ENCODE measurements at regions not wholly inside any gene's neighbourhood (a gene's known extent, or its start where the extent isn't known, plus 50 kb on each side); places are given as distances from the start of the nearest gene placed in this dataset.

GRCh38 chr1:182003953-182004586, 57.4 kb downstream of the ZNF648 start:
- Mint-ChIP-seq H3K27ac (ENCODE audit: low read depth) (no peak overlapping the region), H3K4me3 (no peak overlapping the region), H3K9me3 (peaks cover 11% of the 10 kb centered on the region), H3K4me1 (no peaks in the 10 kb centered on the region), H3K36me3 (ENCODE audit: insufficient read depth) (no peaks in the 10 kb centered on the region), H3K27me3 (peaks cover 57% of the 10 kb centered on the region)
- ATAC-seq (replicated peaks; ENCODE audit: extremely low read depth, poor library complexity, severe bottlenecking), result no peak
- no peak for DNase-seq (ENCODE audit: low spot score in 2 of 2)

- Mint-ChIP-seq H3K27ac (ENCODE audit: low read depth) (no peak overlapping the region), H3K9me3 (peaks cover 11% of the 10 kb centered on the region), H3K36me3 (ENCODE audit: insufficient read depth) (no peaks in the 10 kb centered on the region), H3K27me3 (peaks cover 57% of the 10 kb centered on the region), H3K4me3 (no peak overlapping the region), H3K4me1 (no peaks in the 10 kb centered on the region)
- DNase-seq (ENCODE audit: low spot score in 2 of 2) (no peak), ATAC-seq (replicated peaks; ENCODE audit: extremely low read depth, poor library complexity, severe bottlenecking) (no peak)
Measured at GRCh38 chr1:182003025-182003725, 58.3 kb downstream of the ZNF648 start.

- peaks cover 57% of the 10 kb centered on the region for H3K27me3 Mint-ChIP-seq
- H3K9me3 Mint-ChIP-seq, result peaks cover 11% of the 10 kb centered on the region
Measured at GRCh38 chr1:182002570-182002969, 58.9 kb downstream of the ZNF648 start.

GRCh38 chr1:181998858-181999257, 62.7 kb downstream of the ZNF648 start:
- Mint-ChIP-seq H3K4me1 (no peaks in the 10 kb centered on the region), H3K27ac (ENCODE audit: low read depth) (no peak overlapping the region), H3K27me3 (peaks cover 49% of the 10 kb centered on the region), H3K9me3 (no peaks in the 10 kb centered on the region), H3K36me3 (ENCODE audit: insufficient read depth) (no peaks in the 10 kb centered on the region), H3K4me3 (no peak overlapping the region)
- DNase-seq (ENCODE audit: low spot score in 2 of 2), result no peak
- ATAC-seq (replicated peaks; ENCODE audit: extremely low read depth, poor library complexity, severe bottlenecking), result no peak

More at GRCh38 chr1:182002570-182002969, 58.9 kb downstream of the ZNF648 start:
- no peaks in the 10 kb centered on the region for H3K36me3 Mint-ChIP-seq (ENCODE audit: insufficient read depth)
- ATAC-seq (replicated peaks; ENCODE audit: extremely low read depth, poor library complexity, severe bottlenecking) (no peak), DNase-seq (ENCODE audit: low spot score in 2 of 2) (no peak)
- H3K27ac Mint-ChIP-seq (ENCODE audit: low read depth), result no peak overlapping the region
- no peak overlapping the region for H3K4me3 Mint-ChIP-seq
- H3K4me1 Mint-ChIP-seq, result no peaks in the 10 kb centered on the region

- Mint-ChIP-seq H3K9me3 (no peaks in the 10 kb centered on the region), H3K27me3 (peaks cover 4% of the 10 kb centered on the region), H3K4me3 (no peak overlapping the region), H3K27ac (ENCODE audit: low read depth) (no peak overlapping the region), H3K36me3 (ENCODE audit: insufficient read depth) (no peaks in the 10 kb centered on the region), H3K4me1 (no peaks in the 10 kb centered on the region)
- DNase-seq (ENCODE audit: low spot score in 2 of 2), result no peak
- ATAC-seq (replicated peaks; ENCODE audit: extremely low read depth, poor library complexity, severe bottlenecking), result no peak
Measured at GRCh38 chr1:181992072-181992471, 69.4 kb downstream of the ZNF648 start.

- Mint-ChIP-seq H3K36me3 (ENCODE audit: insufficient read depth) (no peaks in the 10 kb centered on the region), H3K4me3 (no peak overlapping the region), H3K27ac (ENCODE audit: low read depth) (no peak overlapping the region), H3K9me3 (no peaks in the 10 kb centered on the region), H3K27me3 (peaks cover 17% of the 10 kb centered on the region), H3K4me1 (no peaks in the 10 kb centered on the region)
- no peak for ATAC-seq (replicated peaks; ENCODE audit: extremely low read depth, poor library complexity, severe bottlenecking)
- no peak for DNase-seq (ENCODE audit: low spot score in 2 of 2)
Measured at GRCh38 chr1:181990728-181991127, 70.8 kb downstream of the ZNF648 start.

- H3K27ac Mint-ChIP-seq (ENCODE audit: low read depth), result no peak overlapping the region
- H3K9me3 Mint-ChIP-seq, result no peaks in the 10 kb centered on the region
- H3K4me3 Mint-ChIP-seq, result no peak overlapping the region
- ATAC-seq (replicated peaks; ENCODE audit: extremely low read depth, poor library complexity, severe bottlenecking) (no peak), DNase-seq (ENCODE audit: low spot score in 2 of 2) (no peak)
- H3K4me1 Mint-ChIP-seq, result no peaks in the 10 kb centered on the region
- H3K27me3 Mint-ChIP-seq, result peaks cover 23% of the 10 kb centered on the region
- no peaks in the 10 kb centered on the region for H3K36me3 Mint-ChIP-seq (ENCODE audit: insufficient read depth)
Measured at GRCh38 chr1:181989261-181989920, 72.1 kb downstream of the ZNF648 start.

GRCh38 chr1:181987996-181988395, 73.5 kb downstream of the ZNF648 start:
- Mint-ChIP-seq H3K4me3 (no peak overlapping the region), H3K36me3 (ENCODE audit: insufficient read depth) (no peaks in the 10 kb centered on the region), H3K4me1 (no peaks in the 10 kb centered on the region), H3K9me3 (no peaks in the 10 kb centered on the region), H3K27me3 (peaks cover 31% of the 10 kb centered on the region), H3K27ac (ENCODE audit: low read depth) (no peak overlapping the region)
- no peak for ATAC-seq (replicated peaks; ENCODE audit: extremely low read depth, poor library complexity, severe bottlenecking)
- DNase-seq (ENCODE audit: low spot score in 2 of 2), result no peak

- H3K27ac Mint-ChIP-seq (ENCODE audit: low read depth), result no peak overlapping the region
- H3K27me3 Mint-ChIP-seq, result peaks cover 32% of the 10 kb centered on the region
- DNase-seq (ENCODE audit: low spot score in 2 of 2) (no peak), ATAC-seq (replicated peaks; ENCODE audit: extremely low read depth, poor library complexity, severe bottlenecking) (no peak)
- H3K9me3 Mint-ChIP-seq, result no peaks in the 10 kb centered on the region
- H3K36me3 Mint-ChIP-seq (ENCODE audit: insufficient read depth), result no peaks in the 10 kb centered on the region
- H3K4me3 Mint-ChIP-seq, result no peak overlapping the region
- H3K4me1 Mint-ChIP-seq, result no peaks in the 10 kb centered on the region
Measured at GRCh38 chr1:181987334-181987895, 74.1 kb downstream of the ZNF648 start.

GRCh38 chr1:181986907-181987305, 74.6 kb downstream of the ZNF648 start:
- Mint-ChIP-seq H3K27me3 (peaks cover 32% of the 10 kb centered on the region), H3K4me3 (no peak overlapping the region), H3K36me3 (ENCODE audit: insufficient read depth) (no peaks in the 10 kb centered on the region), H3K27ac (ENCODE audit: low read depth) (no peak overlapping the region), H3K4me1 (no peaks in the 10 kb centered on the region), H3K9me3 (no peaks in the 10 kb centered on the region)
- ATAC-seq (replicated peaks; ENCODE audit: extremely low read depth, poor library complexity, severe bottlenecking) (no peak), DNase-seq (ENCODE audit: low spot score in 2 of 2) (no peak)

GRCh38 chr1:181985936-181986906, 75.3 kb downstream of the ZNF648 start:
- Mint-ChIP-seq H3K27ac (ENCODE audit: low read depth) (no peak overlapping the region), H3K27me3 (peaks cover 37% of the 10 kb centered on the region), H3K4me3 (no peak overlapping the region), H3K4me1 (no peaks in the 10 kb centered on the region), H3K9me3 (no peaks in the 10 kb centered on the region), H3K36me3 (ENCODE audit: insufficient read depth) (no peaks in the 10 kb centered on the region)
- ATAC-seq (replicated peaks; ENCODE audit: extremely low read depth, poor library complexity, severe bottlenecking) (no peak), DNase-seq (ENCODE audit: low spot score in 2 of 2) (no peak)

- DNase-seq (ENCODE audit: low spot score in 2 of 2) (no peak), ATAC-seq (replicated peaks; ENCODE audit: extremely low read depth, poor library complexity, severe bottlenecking) (no peak)
- Mint-ChIP-seq H3K36me3 (ENCODE audit: insufficient read depth) (no peaks in the 10 kb centered on the region), H3K4me1 (no peaks in the 10 kb centered on the region), H3K27me3 (peaks cover 41% of the 10 kb centered on the region), H3K9me3 (no peaks in the 10 kb centered on the region), H3K4me3 (no peak overlapping the region), H3K27ac (ENCODE audit: low read depth) (no peak overlapping the region)
Measured at GRCh38 chr1:181985281-181985680, 76.2 kb downstream of the ZNF648 start.

All from central memory CD8-positive, alpha-beta T cell (primary cell).